Esophagus squamous epithelium (tissue), 4 donors: ENCODE measurements at regions not wholly inside any gene's neighbourhood (a gene's known extent, or its start where the extent isn't known, plus 50 kb on each side); places are given as distances from the start of the nearest gene placed in this dataset.

Experiments
- POLR2A ChIP-seq, 4 donors: fragments of 450-650 bp; IDR thresholded peaks; one replicate each; pipeline ENCODE4 v1.6.1; 2017; ENCODE audit warnings: antibody characterized with exemption in 4 of 4, mild to moderate bottlenecking in 4 of 4, moderate library complexity in 3 of 4
- TF ChIP-seq, protein P1 (sequence below), 6 experiments: fragments of 450-650 bp in 4 of 6; fragments of 200-600 bp in 2 of 6; sonication (generic) in 2 of 6; IDR thresholded peaks; one replicate each; pipeline ENCODE4 v1.5.1; 2016 to 2019; ENCODE audit warnings: antibody characterized with exemption in 6 of 6, mild to moderate bottlenecking in 4 of 6, moderate library complexity in 4 of 6

DNA sequence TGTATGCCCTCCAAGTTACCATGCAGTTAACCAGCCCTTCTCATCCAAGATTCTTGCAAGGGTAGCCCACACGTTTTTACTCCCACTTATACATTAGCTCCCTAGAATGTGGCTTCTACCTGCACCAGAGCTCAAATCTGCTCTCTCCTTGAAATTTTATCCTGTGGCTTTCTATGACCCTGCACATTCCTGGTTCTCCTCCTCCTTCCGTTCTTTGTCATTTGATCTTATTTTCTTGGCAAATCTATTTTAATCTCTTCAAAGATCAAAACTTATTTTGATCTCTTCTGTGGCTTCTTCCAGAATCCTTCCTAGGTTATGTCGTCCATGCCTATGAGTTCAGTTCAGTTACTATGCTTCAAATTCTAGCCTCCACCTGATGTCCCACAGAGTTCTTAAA, 115.6 kb upstream of the GUCA2B start:
- TF ChIP-seq, protein P1, sequence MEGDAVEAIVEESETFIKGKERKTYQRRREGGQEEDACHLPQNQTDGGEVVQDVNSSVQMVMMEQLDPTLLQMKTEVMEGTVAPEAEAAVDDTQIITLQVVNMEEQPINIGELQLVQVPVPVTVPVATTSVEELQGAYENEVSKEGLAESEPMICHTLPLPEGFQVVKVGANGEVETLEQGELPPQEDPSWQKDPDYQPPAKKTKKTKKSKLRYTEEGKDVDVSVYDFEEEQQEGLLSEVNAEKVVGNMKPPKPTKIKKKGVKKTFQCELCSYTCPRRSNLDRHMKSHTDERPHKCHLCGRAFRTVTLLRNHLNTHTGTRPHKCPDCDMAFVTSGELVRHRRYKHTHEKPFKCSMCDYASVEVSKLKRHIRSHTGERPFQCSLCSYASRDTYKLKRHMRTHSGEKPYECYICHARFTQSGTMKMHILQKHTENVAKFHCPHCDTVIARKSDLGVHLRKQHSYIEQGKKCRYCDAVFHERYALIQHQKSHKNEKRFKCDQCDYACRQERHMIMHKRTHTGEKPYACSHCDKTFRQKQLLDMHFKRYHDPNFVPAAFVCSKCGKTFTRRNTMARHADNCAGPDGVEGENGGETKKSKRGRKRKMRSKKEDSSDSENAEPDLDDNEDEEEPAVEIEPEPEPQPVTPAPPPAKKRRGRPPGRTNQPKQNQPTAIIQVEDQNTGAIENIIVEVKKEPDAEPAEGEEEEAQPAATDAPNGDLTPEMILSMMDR (IDR thresholded peaks at IDR 0.05): no peak
- no peak for TF ChIP-seq POLR2A (IDR thresholded peaks at IDR 0.05)
